H1 (cell line): ENCODE measurements at regions not wholly inside any gene's neighbourhood (a gene's known extent, or its start where the extent isn't known, plus 50 kb on each side); places are given as distances from the start of the nearest gene placed in this dataset.

Experiments used
- CTCF ChIA-PET: fragments of 300-600 bp; sonication (Branson Sonifier 250); formaldehyde crosslinking; loops from one replicate; lab custom pipeline; 2021; ENCODE audit not compliant: partially characterized antibody; lab: Charles Lee
- POLR2A ChIA-PET: fragments of 300-600 bp; sonication (Branson Sonifier 250); formaldehyde crosslinking; loops from one replicate; lab custom pipeline; 2021; ENCODE audit warnings: inconsistent platforms; ENCODE audit not compliant: partially characterized antibody; lab: Charles Lee
- DNase-seq, 2 experiments: peaks; one replicate each; pipeline versions ENCODE4 v3.0.0 to v3.0.0-alpha.2; 2010 to 2022; ENCODE audit warnings: low spot score in 2 of 2, low read depth in 1 of 2, mixed read lengths in 1 of 2
- FAIRE-seq: peaks from 2 replicates; lab custom pipeline; 2011; peaks lifted over from hg19 to GRCh38; lab: Jason Lieb, UNC
- H2AFZ ChIP-seq: 2 replicates; pipeline ENCODE4 v1.8.1; 2012; ENCODE audit warnings: low read length, inconsistent platforms
- H2AK5ac ChIP-seq: 2 replicates; pipeline ENCODE4 v1.6.1; 2013; ENCODE audit warnings: low read depth, low read length
- H2BK120ac ChIP-seq: replicated peaks from 2 replicates; pipeline ENCODE3; 2013; ENCODE audit warnings: low read depth, low read length, inconsistent platforms
- H2BK12ac ChIP-seq: 2 replicates; pipeline ENCODE4 v1.6.1; 2013; ENCODE audit warnings: low read depth, low read length
- H2BK15ac ChIP-seq: 2 replicates; pipeline ENCODE4 v1.6.1; 2013; ENCODE audit warnings: low read length
- H2BK20ac ChIP-seq: 2 replicates; pipeline ENCODE4 v1.6.1; 2013; ENCODE audit warnings: low read length
- H2BK5ac ChIP-seq: 2 replicates; pipeline ENCODE4 v1.6.1; 2013; ENCODE audit warnings: low read depth, low read length
- H3K14ac ChIP-seq: 2 replicates; pipeline ENCODE4 v1.6.1; 2013; ENCODE audit warnings: inconsistent platforms; ENCODE audit not compliant: insufficient read length
- H3K18ac ChIP-seq: 2 replicates; pipeline ENCODE4 v1.6.1; 2013; ENCODE audit warnings: low read length; ENCODE audit errors: extremely low read depth
- H3K23ac ChIP-seq: 2 replicates; pipeline ENCODE4 v1.6.1; 2013; ENCODE audit warnings: inconsistent platforms; ENCODE audit not compliant: insufficient read length
- H3K23me2 ChIP-seq: 2 replicates; pipeline ENCODE4 v1.6.1; 2013; ENCODE audit warnings: low read depth, low read length
- H3K27ac ChIP-seq: 2 replicates; pipeline ENCODE4 v1.6.1; 2011; ENCODE audit warnings: low read depth, low read length, inconsistent platforms
- H3K27me3 ChIP-seq, 4 experiments: replicated peaks in 1 of 4; 1 replicate in 1 of 4; 2 replicates in 3 of 4; pipeline versions ENCODE4 v1.6.1 to v1.8.1; 2011 to 2013; ENCODE audit warnings: low read length in 3 of 4, mild to moderate bottlenecking in 3 of 4, inconsistent platforms in 2 of 4, mixed read lengths in 2 of 4, moderate library complexity in 1 of 4; ENCODE audit not compliant: control insufficient read depth in 3 of 4, insufficient read depth in 3 of 4; ENCODE audit errors: extremely low read depth in 1 of 4
- H3K36me3 ChIP-seq, 4 experiments: 2 replicates each; pipeline versions ENCODE4 v1.6.1 to v1.8.1; 2011 to 2013; ENCODE audit warnings: mild to moderate bottlenecking in 4 of 4, low read length in 3 of 4, moderate library complexity in 2 of 4, control low read depth in 1 of 4, inconsistent platforms in 1 of 4; ENCODE audit not compliant: insufficient read depth in 4 of 4, control insufficient read depth in 2 of 4
- H3K4ac ChIP-seq: replicated peaks from 2 replicates; pipeline ENCODE3; 2013; ENCODE audit warnings: low read length, low read depth, mixed read lengths, inconsistent platforms; ENCODE audit not compliant: insufficient read length
- H3K4me1 ChIP-seq, 4 experiments: replicated peaks in 1 of 4; 1 replicate in 1 of 4; 2 replicates in 3 of 4; pipeline versions ENCODE4 v1.6.1 to v1.8.1; 2011 to 2013; ENCODE audit warnings: low read length in 3 of 4, inconsistent platforms in 2 of 4, mixed read lengths in 1 of 4; ENCODE audit not compliant: insufficient read depth in 4 of 4, control insufficient read depth in 3 of 4
- H3K4me2 ChIP-seq, 2 experiments: 2 replicates each; pipeline versions ENCODE4 v1.6.1 to v1.8.1; 2011 to 2013; ENCODE audit warnings: low read depth in 2 of 2, low read length in 2 of 2, control low read depth in 1 of 2, inconsistent platforms in 1 of 2, mild to moderate bottlenecking in 1 of 2; ENCODE audit not compliant: insufficient read depth in 1 of 2
- H3K4me3 ChIP-seq, 4 experiments: fragments of 200-600, 300-600 bp in 1 of 4; sonication (generic), shearing (Covaris generic), sonication (Bioruptor Twin) in 1 of 4; 2 replicates each; pipeline versions ENCODE4 v1.5.1 to v1.8.1; 2011 to 2016; ENCODE audit warnings: low read length in 4 of 4, low read depth in 3 of 4, control low read depth in 2 of 4, inconsistent platforms in 2 of 4, mild to moderate bottlenecking in 2 of 4, mixed read lengths in 1 of 4, moderate library complexity in 1 of 4; ENCODE audit not compliant: insufficient read depth in 2 of 4; ENCODE audit errors: extremely low read depth in 1 of 4
- H3K56ac ChIP-seq: replicated peaks from 2 replicates; pipeline ENCODE3; 2013; ENCODE audit warnings: low read depth, mild to moderate bottlenecking, mixed read lengths, low read length, inconsistent platforms; ENCODE audit not compliant: insufficient read length
- H3K79me1 ChIP-seq: 2 replicates; pipeline ENCODE4 v1.6.1; 2013; ENCODE audit warnings: low read depth, low read length, control low read depth
- H3K79me2 ChIP-seq, 2 experiments: 2 replicates each; pipeline versions ENCODE4 v1.6.1 to v1.8.1; 2012 to 2013; ENCODE audit warnings: low read length in 2 of 2, mild to moderate bottlenecking in 2 of 2, inconsistent platforms in 1 of 2; ENCODE audit not compliant: insufficient read depth in 2 of 2, control insufficient read depth in 1 of 2
- H3K9ac ChIP-seq, 4 experiments: replicated peaks in 1 of 4; 1 replicate in 1 of 4; 2 replicates in 3 of 4; pipeline versions ENCODE4 v1.6.1 to v1.8.1; 2011 to 2013; ENCODE audit warnings: low read depth in 3 of 4, low read length in 3 of 4, control low read depth in 2 of 4, mild to moderate bottlenecking in 2 of 4, moderate library complexity in 2 of 4, inconsistent platforms in 1 of 4; ENCODE audit errors: extremely low read depth in 1 of 4
- H3K9me3 ChIP-seq, 2 experiments: 2 replicates each; pipeline versions ENCODE4 v1.6.1 to v1.8.1; 2012 to 2013; ENCODE audit warnings: mild to moderate bottlenecking in 2 of 2, moderate library complexity in 2 of 2, control low read depth in 1 of 2, inconsistent platforms in 1 of 2, low read depth in 1 of 2, low read length in 1 of 2, mixed read lengths in 1 of 2; ENCODE audit not compliant: insufficient read depth in 2 of 2
- H4K20me1 ChIP-seq, 2 experiments: replicated peaks in 1 of 2; 2 replicates each; pipeline versions ENCODE3 to v1.8.1; 2011 to 2013; ENCODE audit warnings: inconsistent platforms in 2 of 2, low read length in 2 of 2, mild to moderate bottlenecking in 1 of 2; ENCODE audit not compliant: insufficient read depth in 2 of 2, control insufficient read depth in 1 of 2
- H4K5ac ChIP-seq: 2 replicates; pipeline ENCODE4 v1.6.1; 2013; ENCODE audit warnings: low read length, low read depth, mixed read lengths, inconsistent platforms; ENCODE audit not compliant: insufficient read length
- H4K8ac ChIP-seq: 2 replicates; pipeline ENCODE4 v1.8.0; 2013; ENCODE audit warnings: mild to moderate bottlenecking, moderate library complexity, low read length, inconsistent platforms; ENCODE audit not compliant: insufficient read depth; ENCODE audit errors: extremely low read depth
- H4K91ac ChIP-seq: replicated peaks from 2 replicates; pipeline ENCODE3; 2013; ENCODE audit warnings: low read length, mixed read lengths, inconsistent platforms; ENCODE audit not compliant: insufficient read length
- BCL11A ChIP-seq, 2 experiments: IDR thresholded peaks; one replicate each; pipeline ENCODE4 v1.6.1; 2011; ENCODE audit warnings: low read depth in 2 of 2, low read length in 2 of 2, mild to moderate bottlenecking in 2 of 2
- CHD1 ChIP-seq: IDR thresholded peaks from 2 replicates; pipeline ENCODE4 v1.6.1; 2012; ENCODE audit warnings: low read depth, low read length, improper control_type of control experiment
- EGR1 ChIP-seq: IDR thresholded peaks from 2 replicates; pipeline ENCODE4 v1.6.1; 2011; ENCODE audit warnings: low read depth, low read length, borderline replicate concordance
- HDAC2 ChIP-seq, 2 experiments: fragments of 300-600 bp in 1 of 2; sonication (generic) in 1 of 2; IDR thresholded peaks; 2 replicates each; pipeline ENCODE4 v1.6.1; 2011 to 2012; ENCODE audit warnings: low read depth in 2 of 2, low read length in 2 of 2, mild to moderate bottlenecking in 2 of 2, moderate library complexity in 2 of 2, borderline replicate concordance in 1 of 2, inconsistent platforms in 1 of 2
- JUND ChIP-seq: IDR thresholded peaks from 2 replicates; pipeline ENCODE4 v1.6.1; 2011; ENCODE audit warnings: mild to moderate bottlenecking, improper control_type of control experiment, low read length
- KDM1A ChIP-seq: fragments of 200-600, 300-600 bp; sonication (generic); IDR thresholded peaks from 2 replicates; pipeline ENCODE4 v1.7.1; 2016; ENCODE audit warnings: mild to moderate bottlenecking, low read length, borderline replicate concordance
- PHF8 ChIP-seq: fragments of 200-600 bp; sonication (generic); conservative IDR thresholded peaks from 2 replicates; pipeline ENCODE4 v1.7.1; 2012; ENCODE audit warnings: low read depth, mild to moderate bottlenecking, inconsistent platforms, low read length, moderate library complexity
- RXRA ChIP-seq: IDR thresholded peaks from 2 replicates; pipeline ENCODE4 v1.6.1; 2011; ENCODE audit warnings: low read depth, mild to moderate bottlenecking, low read length, moderate library complexity; ENCODE audit not compliant: insufficient read depth
- SIX5 ChIP-seq: IDR thresholded peaks from 2 replicates; pipeline ENCODE4 v1.6.1; 2011; ENCODE audit warnings: mild to moderate bottlenecking, low read depth, low read length
- WGBS, 2 experiments: shearing (Covaris generic) in 1 of 2; methylation state at CpG; one replicate each; pipeline versions ENCODE4 v1.1.6 to v1.1.7; 2013 to 2015; ENCODE audit warnings: low lambda C conversion rate in 2 of 2, mixed read lengths in 2 of 2, inconsistent platforms in 1 of 2, low coverage in 1 of 2, missing lambda C conversion rate in 1 of 2; ENCODE audit not compliant: insufficient replicate concordance in 2 of 2, insufficient coverage in 1 of 2, insufficient read length in 1 of 2; ENCODE audit errors: extremely low coverage in 1 of 2, missing lambda C conversion rate in 1 of 2; 5-methylcytosine and 5-hydroxymethylcytosine counted together
- TF ChIP-seq, protein P1 (sequence below): IDR thresholded peaks from 2 replicates; pipeline ENCODE4 v1.6.1; 2012; ENCODE audit warnings: low read length, inconsistent platforms

GRCh38 chr13:86606264-86606663 is 807.0 kb upstream of the SLITRK6 start:
- Histone ChIP-seq H3K56ac (no peak overlapping the region), H3K9ac (no peak overlapping the region), H3K79me2 (no peaks in the 10 kb centered on the region), H3K27me3 (no peaks in the 10 kb centered on the region), H2BK20ac (no peak overlapping the region), H2BK120ac (no peak overlapping the region), H3K27ac (no peak overlapping the region), H2AFZ (no peak overlapping the region), H4K5ac (no peak overlapping the region), H3K4me2 (no peak overlapping the region), H2BK15ac (no peak overlapping the region), H3K4me1 (no peaks in the 10 kb centered on the region), H3K18ac (no peak overlapping the region), H3K79me1 (no peaks in the 10 kb centered on the region), H4K8ac (no peak overlapping the region), H2BK5ac (no peak overlapping the region), H4K20me1 (no peaks in the 10 kb centered on the region), H2BK12ac (no peak overlapping the region), H4K91ac (no peak overlapping the region), H3K14ac (no peak overlapping the region), H3K23me2 (no peaks in the 10 kb centered on the region), H3K4me3 (no peak overlapping the region), H3K4ac (no peak overlapping the region), H3K36me3 (no peaks in the 10 kb centered on the region), H3K9me3 (no peaks in the 10 kb centered on the region), H3K23ac (no peak overlapping the region), H2AK5ac (no peak overlapping the region)
- ChIA-PET POLR2A (no interaction called here), CTCF (no interaction called here)
- WGBS, 2 experiments, result 90% methylated on average over 2 of the region's 2 CpGs; no CpG with 5 or more reads in 1 of the 2 experiments
- DNase-seq (no peak), FAIRE-seq (no peak)
- TF ChIP-seq KDM1A (no peak), SIX5 (no peak), BCL11A (IDR thresholded peaks at IDR 0.05; ENCODE audit: low read depth in 2 of 2, low read length in 2 of 2) (no peak), EGR1 (no peak), JUND (no peak), RXRA (no peak), CHD1 (no peak), HDAC2 (IDR thresholded peaks at IDR 0.05; ENCODE audit: borderline replicate concordance in 1 of 2, low read depth in 2 of 2, low read length in 2 of 2) (no peak), PHF8 (no peak)
- TF ChIP-seq, protein P1, sequence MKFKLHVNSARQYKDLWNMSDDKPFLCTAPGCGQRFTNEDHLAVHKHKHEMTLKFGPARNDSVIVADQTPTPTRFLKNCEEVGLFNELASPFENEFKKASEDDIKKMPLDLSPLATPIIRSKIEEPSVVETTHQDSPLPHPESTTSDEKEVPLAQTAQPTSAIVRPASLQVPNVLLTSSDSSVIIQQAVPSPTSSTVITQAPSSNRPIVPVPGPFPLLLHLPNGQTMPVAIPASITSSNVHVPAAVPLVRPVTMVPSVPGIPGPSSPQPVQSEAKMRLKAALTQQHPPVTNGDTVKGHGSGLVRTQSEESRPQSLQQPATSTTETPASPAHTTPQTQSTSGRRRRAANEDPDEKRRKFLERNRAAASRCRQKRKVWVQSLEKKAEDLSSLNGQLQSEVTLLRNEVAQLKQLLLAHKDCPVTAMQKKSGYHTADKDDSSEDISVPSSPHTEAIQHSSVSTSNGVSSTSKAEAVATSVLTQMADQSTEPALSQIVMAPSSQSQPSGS, result no peak
